Erythroblast (primary cell): ENCODE measurements at regions not wholly inside any gene's neighbourhood (a gene's known extent, or its start where the extent isn't known, plus 50 kb on each side); places are given as distances from the start of the nearest gene placed in this dataset.
"Not testable (repeated sequence)": the region's sequence is repeated elsewhere in the genome, so short reads cannot be mapped to it uniquely, and the experiment has no call there.

Experiments used
- DNase-seq, 2 experiments: peaks; one replicate each; lab custom pipeline; 2025; lab: John Stamatoyannopoulos, UW
- GATA1 ChIP-seq: IDR thresholded peaks from 2 replicates; pipeline ENCODE4 v1.6.1; 2011; ENCODE audit warnings: low read depth, mild to moderate bottlenecking, control low read depth, low read length, moderate library complexity
- POLR2A ChIP-seq: IDR thresholded peaks from 2 replicates; pipeline ENCODE4 v1.6.1; 2011; ENCODE audit warnings: mild to moderate bottlenecking, low read length

DNA sequence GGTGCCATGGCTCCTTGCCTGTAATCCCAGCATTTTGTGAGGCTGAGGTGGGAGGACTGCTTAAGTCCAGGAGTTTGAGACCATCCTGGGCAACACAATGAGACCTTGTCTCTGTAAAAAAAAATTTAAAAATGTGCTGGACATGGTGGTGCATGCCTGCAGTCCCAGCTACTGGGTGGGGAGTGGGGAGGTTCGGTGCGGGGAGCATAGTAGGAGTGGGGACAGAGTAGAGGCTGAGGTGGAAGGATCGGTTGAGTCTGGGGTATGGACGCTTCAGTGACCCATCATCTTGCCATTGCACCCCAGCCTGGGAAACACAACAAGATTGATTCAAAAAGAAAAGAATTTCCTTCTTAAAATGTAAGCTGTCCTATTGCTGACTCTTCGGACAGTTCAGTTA, 1490.0 kb upstream of the GBE1 start:
- TF ChIP-seq POLR2A (no peak), GATA1 (no peak)
- no peak for DNase-seq

DNA sequence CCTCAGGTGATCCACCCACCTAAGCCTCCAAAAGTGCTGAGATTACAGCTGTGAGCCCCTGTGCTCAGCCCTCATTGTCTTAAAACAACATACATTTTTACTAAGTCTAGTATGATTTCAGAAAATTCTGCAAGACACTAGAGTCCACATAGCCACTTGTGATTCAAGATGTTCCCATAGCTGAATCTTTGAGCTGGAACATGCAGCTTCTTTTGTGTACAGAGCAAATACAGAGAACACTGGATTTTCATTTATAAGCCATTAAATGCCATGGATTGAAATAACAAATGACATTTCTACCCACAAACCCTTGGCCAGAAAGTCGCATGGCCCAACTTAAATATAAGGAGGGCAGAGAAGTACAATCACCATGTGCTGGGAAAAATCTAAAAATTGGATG, 1489.2 kb upstream of the GBE1 start:
- DNase-seq = no peak
- TF ChIP-seq GATA1 (no peak), POLR2A (no peak)

DNA sequence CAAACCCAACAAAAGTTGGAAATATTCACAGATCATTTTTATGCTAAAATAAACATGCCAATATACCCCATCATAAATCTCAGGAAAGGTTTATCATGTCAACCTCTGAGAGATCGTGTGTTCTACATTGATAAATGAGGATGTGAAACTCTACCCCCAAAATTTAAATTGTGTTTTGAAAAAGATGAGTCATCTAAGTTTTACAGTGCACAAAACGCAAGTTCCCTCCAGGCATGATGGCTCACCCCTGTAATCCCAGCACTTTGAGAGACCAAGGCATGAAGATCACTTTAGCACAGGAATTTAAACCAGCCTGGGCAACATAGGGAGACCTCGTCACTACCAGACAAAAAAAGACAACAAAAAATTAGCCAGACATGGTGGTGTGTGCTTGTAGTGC, 1487.0 kb upstream of the GBE1 start:
- DNase-seq = no peak
- TF ChIP-seq POLR2A = no peak
- TF ChIP-seq GATA1 = no peak

DNA sequence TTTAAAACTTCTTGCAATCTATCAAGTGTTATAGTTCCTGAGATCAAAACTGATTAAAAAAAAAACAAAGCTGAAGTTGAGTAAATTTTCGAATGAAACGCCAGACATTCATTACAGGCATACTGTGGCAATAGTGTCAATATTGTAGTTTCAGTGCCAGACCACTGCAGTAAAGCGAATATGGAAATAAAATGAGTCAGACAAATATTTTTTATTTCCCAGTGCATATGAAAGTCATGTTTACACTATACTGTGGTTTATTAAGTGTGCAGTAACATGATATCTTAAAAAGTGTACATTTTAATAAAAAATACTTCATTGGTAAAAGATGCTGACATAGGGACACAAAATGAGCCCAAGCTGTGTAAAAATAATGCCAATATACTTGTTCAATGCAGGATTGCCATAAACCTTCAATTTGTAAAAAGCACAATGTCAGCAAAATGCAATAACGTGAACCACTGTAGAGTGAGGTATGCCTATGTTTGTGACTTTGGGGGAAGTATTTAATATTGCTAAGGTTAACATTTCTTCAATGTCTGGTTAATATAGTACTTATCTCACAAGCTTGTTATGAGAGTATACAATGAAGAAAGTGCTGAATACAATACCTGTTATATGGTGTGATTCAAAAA, 1473.9 kb upstream of the GBE1 start:
- no peak for TF ChIP-seq GATA1
- no peak for TF ChIP-seq POLR2A
- no peak for DNase-seq

DNA sequence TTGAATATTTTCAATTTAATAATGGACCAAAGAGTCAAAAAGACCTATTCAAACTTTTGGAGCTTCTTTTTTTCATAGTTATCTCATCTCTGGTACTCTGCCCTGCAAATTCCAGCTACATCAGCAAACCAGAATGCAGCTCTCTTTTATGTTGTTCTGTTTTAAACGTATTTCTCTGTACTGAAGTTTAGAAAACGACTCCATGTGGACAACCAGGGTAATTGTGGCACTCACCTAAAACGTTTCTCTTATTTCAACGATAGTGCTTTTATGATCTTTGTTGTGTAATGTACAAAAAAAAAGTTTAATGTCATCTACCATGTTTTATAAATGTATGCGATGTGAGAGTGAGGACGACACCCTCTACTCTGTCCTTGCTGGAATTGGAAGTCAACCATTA, 1472.3 kb upstream of the GBE1 start:
- TF ChIP-seq POLR2A (no peak), GATA1 (no peak)
- no peak for DNase-seq

DNA sequence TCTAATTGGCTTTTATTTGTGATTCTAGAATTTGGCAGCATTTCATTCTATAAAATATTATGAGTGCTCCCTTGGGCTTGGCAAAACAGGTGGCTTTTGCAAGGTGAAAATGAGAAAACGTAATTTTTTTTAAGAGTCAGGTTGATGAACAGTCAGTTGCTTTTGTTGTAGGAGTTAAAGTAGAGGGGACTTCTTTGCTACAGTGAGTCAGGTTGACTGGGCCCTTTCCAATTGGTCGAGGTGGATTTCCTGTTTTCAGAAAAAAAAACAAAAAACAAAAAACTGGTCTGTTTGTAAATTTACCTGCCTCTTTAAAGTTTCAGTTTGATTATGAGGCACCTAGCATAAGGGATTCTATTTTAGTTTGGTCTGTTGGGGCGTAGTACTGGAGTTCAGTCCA, 1469.4 kb upstream of the GBE1 start:
- no peak for DNase-seq
- TF ChIP-seq POLR2A (no peak), GATA1 (no peak)

DNA sequence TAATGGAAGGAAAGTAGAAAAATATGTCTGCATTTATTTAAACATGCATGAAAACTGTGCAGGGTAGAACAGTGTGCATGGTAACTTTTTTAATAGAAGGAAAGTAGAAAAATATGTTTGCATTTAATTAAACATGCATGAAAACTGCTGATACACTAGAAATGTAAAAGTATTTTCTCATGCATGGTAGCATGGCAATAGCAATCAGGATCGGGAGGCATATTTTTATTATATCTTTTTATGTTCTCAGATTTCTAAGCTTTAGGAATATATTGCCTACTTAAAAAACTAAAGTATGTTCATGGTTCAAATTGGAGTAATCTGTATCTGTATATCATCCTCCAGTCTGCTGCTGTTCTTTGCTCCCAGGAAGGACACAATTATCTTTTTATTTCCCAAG, 1468.9 kb upstream of the GBE1 start:
- no peak for DNase-seq
- TF ChIP-seq POLR2A (no peak), GATA1 (no peak)

DNA sequence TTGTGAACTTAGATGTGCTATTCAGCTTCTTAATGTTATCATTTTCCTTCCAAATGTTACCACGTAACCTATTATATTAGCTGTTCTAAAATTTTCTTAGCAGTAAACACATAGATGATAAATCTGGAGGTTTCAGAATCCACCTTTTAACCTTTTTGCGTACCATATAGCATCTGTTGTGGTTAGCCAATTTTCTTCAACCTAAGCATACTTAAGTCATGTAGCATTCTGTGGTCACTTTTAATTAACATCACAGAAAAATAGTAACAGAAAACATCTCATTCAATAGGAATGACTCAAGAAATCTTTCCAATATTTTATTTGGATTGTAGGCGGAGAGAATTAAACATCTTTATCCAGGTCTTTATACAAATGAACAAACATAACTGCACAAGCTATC, 1465.3 kb upstream of the GBE1 start:
- DNase-seq = no peak
- TF ChIP-seq GATA1 = no peak
- no peak for TF ChIP-seq POLR2A

DNA sequence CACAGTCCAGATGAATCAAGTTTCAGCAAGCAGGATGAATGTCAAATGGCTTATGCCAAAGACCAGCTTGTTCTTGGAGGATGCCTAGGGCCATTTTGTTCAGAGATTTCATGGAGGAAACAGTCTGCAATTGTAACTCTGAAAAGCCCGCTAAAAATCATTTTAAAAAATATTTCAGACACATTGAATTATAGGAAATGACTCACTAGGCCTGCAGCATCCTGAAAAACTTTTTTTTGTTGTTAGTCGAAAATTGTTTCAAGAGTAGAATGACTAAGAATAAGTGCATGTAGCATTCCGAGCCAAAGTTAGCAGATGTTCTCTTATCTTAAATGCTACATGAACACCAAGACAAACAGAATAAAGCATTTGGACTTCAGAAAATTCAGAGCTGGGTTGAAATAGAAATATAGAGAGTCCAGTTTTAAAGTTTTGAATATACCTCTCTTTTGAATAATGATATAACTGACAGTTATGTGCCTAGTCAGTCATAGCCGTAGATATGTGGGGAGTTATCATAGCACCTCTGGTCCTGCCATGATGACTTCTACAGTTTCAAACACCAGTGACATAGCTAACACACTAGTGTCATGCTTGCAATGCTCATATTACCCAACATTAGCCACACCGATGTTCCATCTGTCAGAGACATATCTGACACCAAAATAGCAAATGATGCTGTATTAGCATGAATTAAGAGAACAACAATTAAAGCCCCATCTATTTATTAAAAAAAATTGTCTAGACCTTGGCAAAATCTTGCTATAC, 1462.8 kb upstream of the GBE1 start:
- no peak for TF ChIP-seq POLR2A
- no peak for TF ChIP-seq GATA1
- no peak for DNase-seq

DNA sequence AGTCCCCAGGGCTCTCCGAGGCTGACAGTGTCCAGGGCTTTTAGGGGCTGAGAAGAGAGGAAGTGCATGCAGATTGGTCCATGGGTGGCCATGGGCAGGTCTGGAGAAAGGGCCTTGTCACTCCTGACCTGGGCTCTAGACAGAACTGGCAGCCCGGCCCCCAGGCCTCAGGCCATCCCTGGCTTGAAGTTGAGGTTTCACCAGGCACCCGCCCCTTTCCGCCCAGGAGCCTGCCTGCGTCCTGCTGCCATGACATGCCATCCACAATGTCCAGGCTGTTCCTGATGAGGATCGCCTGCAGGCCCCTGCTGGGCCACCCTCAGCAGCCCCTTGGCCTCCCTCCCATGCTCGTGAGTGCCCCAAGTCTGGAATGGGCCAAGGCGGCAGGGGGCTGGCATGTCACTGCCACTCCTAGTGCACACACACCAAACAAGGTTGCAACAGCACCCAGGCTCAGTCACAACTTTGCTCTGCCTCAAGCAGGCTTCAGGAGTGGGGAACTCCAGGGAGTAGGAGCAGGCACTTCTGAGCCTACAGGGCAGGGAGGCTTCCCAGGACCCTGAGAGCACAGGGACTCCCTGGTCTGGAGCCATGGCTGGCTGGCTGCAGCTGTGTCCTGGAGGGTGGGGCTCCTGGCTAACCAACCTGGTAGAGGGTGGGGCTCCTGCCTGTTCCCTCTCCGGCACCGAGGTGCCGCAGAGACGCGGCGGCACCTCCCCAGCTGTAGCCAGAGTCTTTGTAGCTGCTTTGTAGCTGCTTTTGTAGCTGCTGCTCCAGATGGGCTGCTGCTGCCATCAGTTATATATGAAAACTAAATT, 1457.1 kb upstream of the GBE1 start:
- no peak for TF ChIP-seq GATA1
- TF ChIP-seq POLR2A = no peak
- DNase-seq = no peak

DNA sequence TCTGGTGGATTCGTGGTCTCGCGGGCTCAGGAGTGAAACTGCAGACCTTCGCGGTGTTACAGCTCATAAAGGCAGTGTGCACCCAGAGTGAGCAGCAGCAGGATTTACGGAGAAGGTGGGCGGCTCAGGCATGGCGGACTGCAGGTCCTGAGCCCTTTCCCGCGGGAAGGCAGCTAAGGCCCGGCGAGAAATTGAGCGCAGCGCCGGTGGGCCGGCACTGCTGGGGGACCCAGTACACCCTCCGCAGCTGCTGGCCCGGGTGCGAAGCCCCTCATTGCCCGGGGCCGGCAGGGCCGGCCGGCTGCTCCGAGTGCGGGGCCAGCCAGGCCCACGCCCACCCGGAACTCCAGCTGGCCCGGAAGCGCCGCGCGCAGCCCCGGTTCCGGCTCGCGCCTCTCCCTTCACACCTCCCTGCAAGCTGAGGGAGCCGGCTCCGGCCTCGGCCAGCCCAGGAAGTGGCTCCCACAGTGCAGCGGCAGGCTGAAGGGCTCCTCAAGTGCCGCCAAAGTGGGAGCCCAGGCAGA, 1456.2 kb upstream of the GBE1 start:
- not testable (repeated sequence) for DNase-seq

DNA sequence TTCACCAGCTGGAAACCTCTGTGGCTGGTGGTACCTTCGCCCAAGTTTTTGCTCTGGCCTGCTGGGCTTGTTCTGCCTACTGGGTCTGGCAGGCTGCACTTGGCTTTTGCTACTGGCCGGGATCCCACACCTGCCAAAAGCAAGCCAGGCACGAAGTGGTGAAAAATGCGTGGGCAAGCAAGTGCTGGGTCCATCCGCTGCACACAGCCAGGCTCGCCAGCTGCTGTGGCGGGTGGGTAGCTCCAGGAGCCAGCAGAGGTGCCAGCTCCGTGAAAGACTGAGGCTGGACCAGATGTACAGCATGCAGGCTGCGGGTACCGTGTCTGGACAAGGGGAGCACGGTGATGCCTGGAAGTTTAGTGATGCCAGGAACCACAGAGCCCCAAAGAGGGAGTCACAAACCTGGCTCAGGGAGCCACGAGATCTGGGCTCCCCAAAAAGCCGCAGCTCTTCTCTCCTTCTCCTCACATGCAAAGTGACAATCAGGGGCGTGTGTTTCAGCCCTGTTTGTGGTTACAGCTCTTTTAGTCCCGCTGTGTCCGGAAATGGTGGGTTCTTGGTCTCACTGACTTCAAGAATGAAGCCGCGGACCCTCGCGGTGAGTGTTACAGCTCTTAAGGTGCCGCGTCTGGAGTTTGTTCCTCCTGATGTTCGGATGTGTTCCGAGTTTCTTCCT, 1455.6 kb upstream of the GBE1 start:
- no peak for DNase-seq
- TF ChIP-seq GATA1 = no peak
- TF ChIP-seq POLR2A = no peak

DNA sequence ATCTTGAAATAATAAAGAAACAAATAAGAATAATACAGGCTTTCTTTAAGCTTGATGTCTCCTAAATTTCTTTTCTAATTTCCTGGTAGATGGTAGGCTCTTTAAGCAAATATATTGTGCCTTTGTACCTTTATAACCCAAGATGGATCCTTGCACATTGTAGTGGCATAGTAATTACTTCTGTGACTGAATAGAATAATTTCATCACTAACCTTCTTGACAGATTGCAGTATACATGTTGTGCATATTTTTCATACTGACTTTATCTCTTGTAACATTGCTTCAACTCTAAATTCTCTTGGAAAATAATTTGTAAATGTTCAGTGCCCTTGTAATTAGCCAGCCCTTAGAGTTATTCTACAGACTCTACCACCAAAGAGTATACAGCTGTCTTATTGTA, 1433.8 kb upstream of the GBE1 start:
- no peak for DNase-seq
- TF ChIP-seq POLR2A = no peak

DNA sequence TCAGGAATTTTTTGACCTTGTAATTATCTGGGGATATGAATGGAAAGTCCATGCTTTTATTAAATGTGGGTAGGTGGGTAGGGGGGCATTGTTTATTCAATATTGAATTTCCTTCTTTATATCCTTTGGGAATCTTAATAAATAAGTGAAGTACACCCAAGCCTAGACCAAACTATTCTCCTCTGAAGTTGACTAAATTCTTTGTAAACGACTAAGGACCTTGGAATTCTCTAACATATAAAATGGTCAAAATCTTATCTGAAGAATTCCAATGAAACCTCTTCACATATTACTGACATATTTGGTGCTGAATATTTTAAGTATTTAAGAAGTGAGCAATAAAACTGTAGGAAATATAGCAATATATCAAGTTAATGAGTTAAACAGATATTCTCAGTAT, 1432.1 kb upstream of the GBE1 start:
- no peak for DNase-seq
- TF ChIP-seq GATA1 = no peak
- no peak for TF ChIP-seq POLR2A
